GM19240 (cell line): ENCODE measurements at regions not wholly inside any gene's neighbourhood (a gene's known extent, or its start where the extent isn't known, plus 50 kb on each side); places are given as distances from the start of the nearest gene placed in this dataset.

Experiments used
- DNase-seq: peaks from one replicate; pipeline ENCODE4 v3.0.0; 2011; ENCODE audit warnings: low spot score; ENCODE audit not compliant: insufficient read length

DNA sequence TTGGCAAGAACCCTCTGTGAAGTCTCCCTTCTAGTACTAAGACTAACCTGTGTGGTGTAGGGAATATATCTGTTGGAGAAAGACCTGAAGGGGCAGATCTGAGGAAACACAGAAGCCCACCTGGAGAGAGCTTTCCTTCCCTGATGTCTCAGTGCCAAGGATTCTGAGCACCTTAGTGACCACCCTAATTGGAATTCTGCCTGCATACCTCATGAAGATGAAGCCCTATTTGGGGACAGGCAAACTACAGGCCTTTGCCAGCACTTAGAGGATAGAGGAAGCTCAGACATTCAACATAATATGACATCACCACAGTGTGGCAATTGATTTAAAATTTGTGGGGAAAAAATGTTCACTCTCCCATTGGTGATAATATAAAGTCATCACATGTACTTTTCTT is 766.2 kb upstream of the KIRREL3 start:
- no peak for DNase-seq

DNA sequence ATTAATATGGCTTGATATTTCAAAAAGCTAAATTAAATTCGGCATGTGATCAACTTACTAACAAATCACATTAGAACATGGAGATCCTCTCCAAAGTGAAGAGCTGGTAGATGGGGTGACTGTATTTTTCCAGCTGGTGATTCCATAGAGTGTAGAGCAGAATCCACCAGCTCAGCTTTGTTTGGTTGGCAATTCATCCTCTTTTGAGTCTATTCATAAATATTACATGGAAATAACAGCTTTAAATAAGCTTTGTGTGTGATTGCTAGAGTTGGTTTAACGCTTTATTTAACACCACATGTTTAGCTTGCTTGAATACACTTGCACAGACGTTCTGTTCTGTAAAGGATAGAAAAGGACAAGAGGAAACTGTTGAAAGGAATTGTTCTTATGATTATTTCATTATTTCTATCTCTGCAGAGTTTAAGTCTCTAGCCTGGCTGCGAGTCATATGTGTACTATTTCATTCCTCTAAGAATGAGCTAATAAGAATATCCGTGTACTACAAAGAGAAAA is 738.3 kb upstream of the KIRREL3 start:
- no peak for DNase-seq

DNA sequence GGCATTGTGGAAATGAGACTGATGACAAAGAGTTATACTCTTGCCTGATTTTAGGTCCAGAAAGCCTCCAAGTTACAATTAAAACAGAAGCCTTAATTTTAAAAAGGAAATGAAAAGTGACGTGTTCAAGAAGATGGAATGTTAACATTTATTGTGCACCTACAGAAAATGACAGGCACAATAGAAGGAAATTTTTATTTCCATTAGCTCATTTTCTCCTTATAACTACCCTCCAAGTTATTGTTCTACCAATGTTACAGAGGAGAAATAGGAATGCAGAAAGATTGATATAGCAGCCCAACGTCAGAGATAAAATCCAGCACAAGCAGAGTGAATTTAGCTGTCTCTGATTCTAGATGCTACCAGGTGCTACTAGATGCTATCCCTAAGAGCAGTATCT is 736.9 kb upstream of the KIRREL3 start:
- DNase-seq = no peak

DNA sequence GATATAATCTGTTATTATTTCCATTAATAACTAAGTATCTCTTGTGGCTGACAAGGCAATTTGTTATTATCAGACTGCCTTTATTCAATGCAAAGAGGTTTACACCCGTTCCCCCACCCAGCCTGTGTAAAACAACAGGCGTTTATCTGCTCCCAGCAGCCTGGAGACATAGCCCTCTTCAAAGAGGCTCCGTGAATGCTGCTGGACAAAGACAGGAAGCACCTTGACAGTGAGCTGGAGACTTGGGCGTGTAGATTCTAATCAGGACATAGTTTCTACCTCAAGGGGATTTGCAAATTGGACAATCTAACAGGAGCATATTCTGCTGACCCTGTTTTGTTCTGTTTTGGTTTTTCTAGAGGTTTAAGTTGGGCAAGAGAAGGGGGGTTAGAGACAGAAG is 733.0 kb upstream of the KIRREL3 start:
- no peak for DNase-seq

DNA sequence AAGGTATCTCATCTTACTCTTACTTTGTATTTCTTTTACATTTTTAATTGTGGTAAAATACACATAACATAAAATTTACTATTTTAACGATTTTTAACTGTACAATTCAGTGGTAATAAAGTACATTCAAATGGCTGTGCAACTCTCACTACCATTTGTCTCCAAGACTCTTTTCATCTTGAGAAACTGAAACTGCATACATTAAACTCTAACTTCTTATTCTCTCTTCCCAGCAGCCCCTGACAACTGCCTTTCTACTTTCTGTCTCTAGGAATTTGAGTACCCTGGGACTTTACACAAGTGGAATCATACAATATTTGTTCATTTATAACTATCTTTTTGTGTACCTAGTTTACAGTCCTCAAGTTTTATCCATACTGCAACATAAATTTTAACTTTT is 725.8 kb upstream of the KIRREL3 start:
- DNase-seq = no peak

DNA sequence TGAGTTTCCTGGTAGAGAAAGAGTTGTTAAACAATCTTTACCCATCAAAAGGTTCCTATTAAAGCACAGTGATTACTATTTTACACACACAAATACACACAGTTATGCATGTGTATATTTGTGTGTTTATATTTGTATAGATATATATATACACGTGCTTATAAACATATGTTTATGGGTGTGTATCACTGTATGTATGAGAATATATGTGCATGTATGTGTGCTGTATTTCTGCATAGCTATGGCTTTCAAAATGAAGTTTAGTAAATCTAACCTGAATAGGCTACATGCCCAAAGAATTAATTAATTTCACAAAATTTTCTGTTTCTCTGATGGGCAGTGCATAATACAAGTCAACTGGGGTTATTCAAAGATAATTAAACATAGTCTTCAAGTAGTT is 723.1 kb upstream of the KIRREL3 start:
- no peak for DNase-seq

DNA sequence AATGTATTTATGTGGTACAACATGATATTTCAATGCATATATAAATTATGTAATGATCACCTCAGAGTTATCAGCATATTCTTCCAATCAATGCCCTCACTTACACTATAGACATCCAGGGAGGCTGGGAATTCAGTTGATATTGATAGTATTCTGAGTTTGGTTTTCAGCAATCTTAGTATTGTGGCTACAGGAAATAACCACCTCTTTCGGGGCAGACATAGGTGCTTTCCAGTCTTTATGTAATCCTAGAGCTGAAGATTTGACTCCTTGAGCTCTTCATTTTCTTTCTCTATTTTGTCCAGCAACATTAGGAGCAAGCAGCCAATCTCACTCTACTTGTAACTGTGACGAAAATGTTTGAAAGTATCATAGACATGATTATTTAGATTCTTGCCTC is 712.7 kb upstream of the KIRREL3 start:
- DNase-seq = no peak

DNA sequence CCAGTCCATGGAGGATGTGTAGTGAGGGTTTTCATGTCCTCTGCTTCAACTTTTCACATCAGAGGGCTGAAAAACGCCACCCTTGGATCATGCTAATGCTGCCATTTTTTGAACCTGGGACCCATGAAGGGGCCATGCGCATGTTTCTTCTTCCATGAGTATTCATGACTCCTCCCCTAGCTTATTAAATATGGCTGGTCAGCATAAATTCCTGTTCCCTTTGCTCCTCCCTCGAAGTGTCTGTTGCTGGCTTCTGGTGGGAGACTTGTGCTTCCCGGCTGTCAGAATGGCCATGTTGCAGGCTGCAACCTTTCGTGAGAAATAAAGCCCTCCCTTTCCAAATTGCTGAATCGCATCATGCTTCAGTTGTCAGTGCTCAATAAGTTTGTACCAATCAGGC is 711.2 kb upstream of the KIRREL3 start:
- no peak for DNase-seq

DNA sequence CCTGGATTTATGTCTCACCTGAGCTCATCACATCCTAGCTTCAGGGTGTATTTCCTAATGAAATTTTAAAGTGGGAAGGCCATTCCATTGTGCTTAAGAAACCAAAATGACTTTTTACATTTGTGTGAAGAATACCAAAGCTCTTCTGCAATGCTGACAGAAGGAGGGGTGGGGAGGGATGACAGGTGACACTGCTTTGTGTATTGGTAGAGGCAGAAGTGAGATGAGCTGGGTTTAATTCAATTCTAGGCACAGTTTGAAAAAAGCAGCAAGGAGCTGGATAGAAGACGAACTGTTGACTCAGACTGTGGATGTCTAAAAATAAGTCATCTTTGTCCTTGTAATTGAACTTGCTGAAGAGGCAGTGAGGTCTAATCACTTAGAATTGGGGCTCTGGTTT is 710.3 kb upstream of the KIRREL3 start:
- DNase-seq = no peak

DNA sequence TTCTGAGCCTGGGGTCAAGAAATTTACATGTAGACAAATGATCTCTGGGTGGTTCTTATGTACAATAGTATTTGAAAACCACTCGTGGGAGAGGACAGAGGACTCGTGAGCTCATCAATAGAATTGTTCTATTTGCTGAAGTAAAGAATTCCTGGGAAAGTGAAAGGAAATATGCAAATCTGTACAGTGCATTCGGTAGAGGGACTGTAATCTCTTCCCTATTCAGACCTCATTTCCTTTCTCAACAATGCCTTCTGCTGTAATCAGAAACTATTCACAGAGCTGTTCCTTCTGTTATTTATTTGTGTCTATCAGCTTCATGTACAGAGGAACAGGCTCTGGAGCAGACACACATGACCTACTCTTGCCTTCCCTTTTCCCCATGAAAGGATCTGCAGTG is 709.4 kb upstream of the KIRREL3 start:
- DNase-seq = no peak

DNA sequence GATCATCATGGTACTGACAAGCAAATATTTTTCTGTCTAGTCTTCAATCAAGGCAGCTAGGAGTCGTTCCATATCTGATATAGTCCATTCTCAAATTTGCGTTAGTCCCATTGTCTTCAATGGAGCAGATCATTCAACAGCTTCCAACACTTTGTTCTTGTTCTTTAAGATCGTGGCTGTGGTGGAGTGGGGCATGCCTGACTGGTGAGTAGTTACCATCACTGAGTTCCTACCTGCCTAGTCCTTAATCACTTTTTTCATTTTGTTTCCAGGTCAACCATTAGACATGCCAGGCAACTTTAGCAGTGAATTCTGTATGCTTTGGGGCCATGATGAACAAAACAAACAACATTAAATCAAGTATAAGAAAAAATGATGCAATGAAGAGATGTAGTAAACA is 693.1 kb upstream of the KIRREL3 start:
- no peak for DNase-seq

DNA sequence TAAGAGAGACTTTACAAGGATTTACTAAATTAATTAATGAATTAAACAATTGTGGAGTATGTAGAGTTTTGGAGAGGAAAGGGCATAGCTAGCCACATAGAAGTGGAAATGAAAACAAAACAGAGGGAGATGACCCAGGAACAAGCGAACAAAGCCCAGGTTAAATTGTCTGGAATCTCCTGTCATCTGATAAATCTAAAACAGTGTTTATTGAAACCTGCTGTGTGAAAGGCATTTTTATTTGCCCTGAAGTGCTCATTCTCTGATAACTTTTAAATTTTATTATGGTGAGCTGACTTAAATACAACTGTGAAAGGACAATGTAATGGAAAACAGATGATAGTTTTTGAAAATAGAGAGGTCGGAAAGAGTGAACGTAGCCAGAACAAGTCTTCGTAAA is 682.8 kb upstream of the KIRREL3 start:
- DNase-seq = no peak

DNA sequence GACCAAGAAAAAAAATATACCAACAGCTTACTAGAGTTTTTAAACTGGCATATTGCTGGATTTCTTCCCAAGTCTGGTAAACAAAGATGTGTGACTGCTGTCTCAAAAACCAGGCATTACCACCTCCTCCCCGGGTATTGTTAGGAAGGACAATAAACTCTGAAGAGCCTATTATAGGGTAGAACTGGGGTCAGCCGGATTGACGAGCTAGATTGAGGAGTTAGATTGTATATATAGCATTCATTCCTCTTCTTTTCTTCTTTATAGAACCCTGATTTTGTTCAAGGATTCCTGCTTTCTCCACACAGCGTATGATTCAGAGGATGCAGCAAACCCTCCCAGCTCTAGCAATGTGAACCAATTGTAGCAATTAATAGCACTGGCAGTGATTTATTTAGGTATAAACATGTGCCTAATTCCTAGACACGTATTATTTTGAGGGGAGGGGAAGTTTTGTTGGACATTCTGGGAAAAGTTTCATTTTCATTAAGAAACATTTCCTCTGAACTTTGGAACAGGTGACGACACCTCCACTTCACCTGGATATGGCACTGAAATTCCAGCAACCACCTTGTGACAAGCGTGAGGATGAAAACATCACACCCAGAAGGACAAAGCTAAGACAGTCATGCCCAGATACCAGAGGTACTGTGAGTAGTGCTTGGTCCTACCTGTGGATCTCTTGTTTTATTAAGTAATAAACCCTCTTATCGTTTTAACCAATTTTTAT is 679.4 kb upstream of the KIRREL3 start:
- DNase-seq = no peak

DNA sequence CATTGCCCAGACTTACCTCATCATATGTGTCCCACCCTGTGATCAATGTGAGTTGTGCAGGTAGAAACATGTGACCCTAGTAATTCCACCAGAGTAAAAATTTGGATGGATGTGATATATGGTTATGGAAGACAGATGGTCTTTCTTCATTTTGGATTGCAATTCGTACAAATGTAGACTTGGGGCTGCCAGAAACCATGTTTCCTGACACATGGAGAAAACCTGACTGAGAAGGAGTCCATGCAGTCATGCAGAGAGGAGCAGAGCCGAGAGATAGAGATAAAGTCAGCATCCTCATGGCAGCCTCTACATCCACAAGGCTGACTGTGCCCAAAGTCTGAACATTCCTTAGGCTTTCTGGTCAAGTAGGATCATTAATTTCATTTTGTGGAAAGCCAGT is 678.1 kb upstream of the KIRREL3 start:
- DNase-seq = no peak

DNA sequence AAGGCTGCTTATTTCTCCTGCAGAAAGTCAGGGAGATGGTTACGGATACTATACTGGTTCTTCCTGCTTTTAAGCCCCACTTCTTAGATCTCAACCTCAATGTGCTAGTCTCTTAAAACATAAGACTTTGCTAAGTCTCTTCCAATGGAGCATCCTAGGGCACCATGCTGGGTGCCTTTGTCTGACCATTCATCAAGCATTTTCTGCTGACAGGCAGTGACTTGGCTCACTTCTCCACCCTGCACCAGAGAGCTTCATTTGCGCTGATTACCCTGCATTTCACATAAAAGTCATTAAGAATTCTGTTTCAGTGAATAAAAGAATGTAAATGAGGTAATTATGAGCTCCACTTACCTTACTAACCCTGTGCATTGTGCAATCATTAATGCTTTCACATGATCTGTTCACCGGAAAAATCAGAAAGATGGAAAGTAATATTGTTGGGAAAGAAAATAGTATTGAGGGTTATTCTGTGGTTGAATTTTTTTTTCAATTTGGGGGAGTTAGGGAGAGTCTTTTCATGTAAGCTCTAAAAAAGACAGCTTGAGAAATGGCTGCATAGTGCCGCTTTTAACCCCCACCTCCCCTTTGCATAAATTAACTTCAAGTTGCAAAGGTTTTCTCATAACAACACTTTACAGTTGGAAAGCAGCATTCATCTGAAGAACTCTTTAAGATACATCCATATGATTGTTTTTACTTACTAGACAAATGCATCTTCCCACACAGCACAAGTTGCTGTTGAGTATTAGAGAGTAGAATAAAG is 677.3 kb upstream of the KIRREL3 start:
- DNase-seq = no peak

DNA sequence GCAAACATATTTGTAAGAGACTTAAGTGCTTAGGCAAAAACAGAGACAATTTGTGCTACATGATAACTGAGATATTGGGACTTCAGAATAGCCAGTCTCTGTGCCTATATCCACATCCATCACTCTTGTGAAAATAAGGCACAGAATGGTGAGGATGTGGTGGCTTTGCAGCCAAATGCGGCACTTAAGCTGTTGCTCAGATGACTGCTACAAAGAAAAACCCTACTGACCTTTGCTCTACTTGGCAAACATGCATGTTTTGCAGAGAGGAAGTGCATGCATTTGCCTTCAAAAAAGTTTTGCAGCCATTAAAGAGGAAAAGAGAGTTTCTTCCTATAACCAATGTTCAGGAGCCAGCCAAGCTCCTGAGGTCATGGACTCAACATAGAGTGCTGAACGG is 675.0 kb upstream of the KIRREL3 start:
- no peak for DNase-seq

DNA sequence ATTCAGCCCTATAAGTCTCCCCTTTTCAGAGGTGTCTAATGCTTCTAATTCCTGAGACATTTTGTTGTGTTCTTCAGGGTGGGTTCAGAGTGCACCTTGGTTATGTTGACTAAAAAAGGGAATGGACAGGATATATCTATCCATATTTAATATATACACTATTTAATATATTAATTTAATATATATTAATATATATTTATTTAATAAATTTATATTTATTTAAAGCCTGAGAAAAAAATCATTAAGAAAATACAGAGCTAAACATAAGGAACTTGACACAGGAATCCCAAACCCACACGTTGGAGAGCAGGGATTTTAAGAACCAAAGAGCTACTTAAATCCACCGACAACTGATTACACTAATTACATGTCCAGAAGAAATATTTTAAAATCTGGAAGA is 674.2 kb upstream of the KIRREL3 start:
- no peak for DNase-seq

DNA sequence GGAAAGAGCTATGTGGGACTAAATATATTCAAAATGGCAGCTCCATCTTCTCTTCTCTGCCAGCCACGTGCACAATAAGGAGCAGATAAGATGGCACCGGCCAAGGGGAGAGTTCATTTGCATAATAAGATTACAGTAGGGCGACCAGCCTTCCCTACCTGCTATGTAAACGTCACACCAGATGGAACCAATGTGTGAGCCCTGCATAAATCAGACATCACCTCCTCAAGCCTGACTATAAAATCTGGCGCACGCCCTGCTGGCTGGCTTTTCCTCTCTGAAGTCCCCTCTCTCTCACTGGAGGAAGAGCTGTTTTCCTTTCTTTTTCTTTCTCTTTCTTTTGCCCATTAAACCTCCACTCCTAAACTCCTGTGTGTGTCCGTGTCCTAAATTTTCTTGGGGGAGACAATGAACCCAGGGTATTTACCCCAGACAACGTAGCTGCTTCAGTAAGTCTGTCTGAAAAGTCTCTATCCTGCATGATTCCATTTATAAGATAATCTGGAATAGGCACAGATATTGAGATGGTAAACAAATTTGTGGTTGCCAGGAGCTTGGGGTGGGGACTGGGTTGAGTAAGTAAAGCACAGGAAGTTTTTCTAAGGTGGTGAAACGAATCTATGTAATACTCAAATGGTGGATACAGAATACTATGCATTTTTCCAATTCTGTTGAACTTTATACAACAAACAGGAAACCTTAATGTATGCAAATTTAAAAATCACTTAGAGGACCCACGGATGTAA is 670.0 kb upstream of the KIRREL3 start:
- DNase-seq = no peak

DNA sequence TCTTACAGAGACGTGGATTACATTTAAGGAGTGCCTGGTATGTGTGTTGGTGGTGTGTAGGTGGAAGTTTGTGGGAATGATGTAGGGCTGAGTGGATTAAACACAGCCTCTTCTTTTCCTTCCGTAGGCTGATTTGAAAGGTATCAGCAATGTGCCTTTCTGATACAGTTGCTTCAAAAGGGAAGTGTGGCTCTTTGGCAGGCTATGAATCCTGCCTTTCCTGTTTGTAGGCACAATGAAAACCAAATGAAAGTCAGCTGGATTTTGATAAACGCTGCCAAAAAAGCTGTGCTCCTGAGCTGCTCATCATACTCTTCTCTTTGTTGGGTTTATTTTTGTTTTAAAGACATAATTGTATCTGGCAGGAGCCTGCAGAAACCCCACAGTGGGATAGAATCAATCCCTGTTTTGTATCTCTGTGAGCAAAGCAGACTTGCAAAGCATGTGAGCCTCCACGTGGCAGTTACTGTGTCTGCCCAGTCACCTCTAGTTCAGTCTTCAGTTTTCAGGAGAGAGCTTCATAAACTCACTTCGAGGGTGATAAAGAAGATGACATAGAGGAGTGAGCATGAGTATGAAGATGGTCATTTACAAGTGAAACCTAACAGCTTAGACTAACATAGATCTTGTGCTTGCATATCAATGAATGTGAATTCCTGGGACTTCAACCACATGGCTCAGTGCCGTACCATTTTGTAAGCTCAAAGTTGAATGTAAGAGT is 655.7 kb upstream of the KIRREL3 start:
- DNase-seq = no peak

DNA sequence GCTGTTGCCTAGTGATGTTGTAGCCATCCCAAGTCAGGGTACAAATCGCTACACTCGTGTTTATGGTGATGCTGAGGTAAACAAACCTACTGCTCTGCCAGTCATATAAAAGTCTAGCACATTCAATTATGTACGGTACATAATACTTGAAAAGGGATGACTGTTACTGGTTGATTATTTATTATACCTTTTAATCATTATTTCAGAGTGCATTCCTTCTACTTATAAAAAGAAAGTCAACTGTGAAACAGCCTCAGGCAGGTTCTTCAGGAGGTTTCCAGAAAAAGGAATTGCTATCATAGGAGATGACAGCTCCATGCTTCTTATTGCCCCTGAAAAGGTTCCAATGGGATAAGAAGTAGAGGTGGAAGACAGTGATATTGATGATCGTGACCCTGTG is 652.5 kb upstream of the KIRREL3 start:
- no peak for DNase-seq

DNA sequence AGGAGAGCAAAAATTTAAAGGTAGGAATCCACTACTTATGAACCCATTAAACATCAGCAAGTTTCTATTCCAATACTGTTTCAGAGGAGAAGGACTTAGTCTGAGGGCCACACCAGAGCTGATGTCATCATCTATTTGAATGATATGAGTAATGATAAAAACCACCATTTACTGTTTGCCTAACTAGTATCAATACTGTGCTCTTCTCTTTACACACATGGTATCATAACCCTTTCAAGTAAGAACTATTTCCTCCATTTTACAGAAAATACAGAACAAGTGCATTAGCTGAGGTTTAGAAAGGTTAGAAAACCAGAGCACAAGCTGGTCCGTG is 651.3 kb upstream of the KIRREL3 start:
- no peak for DNase-seq
